C4-2B (cell line): ENCODE measurements at regions not wholly inside any gene's neighbourhood (a gene's known extent, or its start where the extent isn't known, plus 50 kb on each side); places are given as distances from the start of the nearest gene placed in this dataset.
"Not testable (repeated sequence)": the region's sequence is repeated elsewhere in the genome, so short reads cannot be mapped to it uniquely, and the experiment has no call there.

Source experiments
- H3K27ac ChIP-seq: fragments of 450-650 bp; 2 replicates; pipeline ENCODE4 v1.5.1; 2017
- ZFX ChIP-seq: fragments of 450-650 bp; IDR thresholded peaks from 2 replicates; pipeline ENCODE4 v1.6.1; 2017
- TF ChIP-seq, protein P1 (sequence below): fragments of 450-650 bp; conservative IDR thresholded peaks from 2 replicates; pipeline ENCODE4 v1.5.1; 2017; ENCODE audit warnings: mild to moderate bottlenecking

DNA sequence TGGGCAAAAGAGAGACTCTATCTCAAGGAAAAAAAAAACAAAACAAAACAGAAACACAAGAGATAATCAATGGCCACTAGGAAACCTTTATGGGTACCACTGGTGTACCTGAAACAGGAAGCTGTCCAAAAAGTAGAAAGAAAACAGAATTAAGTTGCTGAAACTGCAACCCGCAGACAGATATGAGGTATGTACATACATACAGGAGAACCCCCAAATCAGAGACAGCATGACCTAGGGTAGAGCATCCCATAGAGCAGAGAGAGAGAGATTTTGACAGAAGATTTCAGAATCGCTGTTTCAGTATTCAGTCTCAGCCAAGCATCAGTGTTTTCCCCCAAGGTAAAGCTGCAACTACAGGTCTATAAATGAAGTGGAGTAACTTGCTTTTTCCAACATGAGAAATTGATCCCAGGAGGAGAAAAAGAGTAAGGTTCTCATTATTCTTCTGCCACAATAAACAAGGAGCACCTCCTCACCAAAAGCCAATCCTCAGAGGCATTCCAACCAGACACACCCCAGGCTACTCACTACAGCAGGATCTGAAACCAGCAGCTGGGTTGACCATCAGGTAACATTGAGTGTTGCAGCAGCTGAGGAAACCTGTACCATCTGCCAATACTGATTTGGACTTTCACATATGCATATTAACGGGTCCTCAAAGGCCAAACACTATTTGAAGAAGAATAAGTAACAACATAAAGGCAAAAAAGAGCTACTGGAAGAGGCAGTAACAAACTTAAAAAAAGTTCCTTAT is 630.0 kb downstream of the TAF11L14 start:
- TF ChIP-seq, protein P1, sequence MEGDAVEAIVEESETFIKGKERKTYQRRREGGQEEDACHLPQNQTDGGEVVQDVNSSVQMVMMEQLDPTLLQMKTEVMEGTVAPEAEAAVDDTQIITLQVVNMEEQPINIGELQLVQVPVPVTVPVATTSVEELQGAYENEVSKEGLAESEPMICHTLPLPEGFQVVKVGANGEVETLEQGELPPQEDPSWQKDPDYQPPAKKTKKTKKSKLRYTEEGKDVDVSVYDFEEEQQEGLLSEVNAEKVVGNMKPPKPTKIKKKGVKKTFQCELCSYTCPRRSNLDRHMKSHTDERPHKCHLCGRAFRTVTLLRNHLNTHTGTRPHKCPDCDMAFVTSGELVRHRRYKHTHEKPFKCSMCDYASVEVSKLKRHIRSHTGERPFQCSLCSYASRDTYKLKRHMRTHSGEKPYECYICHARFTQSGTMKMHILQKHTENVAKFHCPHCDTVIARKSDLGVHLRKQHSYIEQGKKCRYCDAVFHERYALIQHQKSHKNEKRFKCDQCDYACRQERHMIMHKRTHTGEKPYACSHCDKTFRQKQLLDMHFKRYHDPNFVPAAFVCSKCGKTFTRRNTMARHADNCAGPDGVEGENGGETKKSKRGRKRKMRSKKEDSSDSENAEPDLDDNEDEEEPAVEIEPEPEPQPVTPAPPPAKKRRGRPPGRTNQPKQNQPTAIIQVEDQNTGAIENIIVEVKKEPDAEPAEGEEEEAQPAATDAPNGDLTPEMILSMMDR, result no peak
- TF ChIP-seq ZFX, result no peak
- H3K27ac ChIP-seq, result no peak overlapping the region

DNA sequence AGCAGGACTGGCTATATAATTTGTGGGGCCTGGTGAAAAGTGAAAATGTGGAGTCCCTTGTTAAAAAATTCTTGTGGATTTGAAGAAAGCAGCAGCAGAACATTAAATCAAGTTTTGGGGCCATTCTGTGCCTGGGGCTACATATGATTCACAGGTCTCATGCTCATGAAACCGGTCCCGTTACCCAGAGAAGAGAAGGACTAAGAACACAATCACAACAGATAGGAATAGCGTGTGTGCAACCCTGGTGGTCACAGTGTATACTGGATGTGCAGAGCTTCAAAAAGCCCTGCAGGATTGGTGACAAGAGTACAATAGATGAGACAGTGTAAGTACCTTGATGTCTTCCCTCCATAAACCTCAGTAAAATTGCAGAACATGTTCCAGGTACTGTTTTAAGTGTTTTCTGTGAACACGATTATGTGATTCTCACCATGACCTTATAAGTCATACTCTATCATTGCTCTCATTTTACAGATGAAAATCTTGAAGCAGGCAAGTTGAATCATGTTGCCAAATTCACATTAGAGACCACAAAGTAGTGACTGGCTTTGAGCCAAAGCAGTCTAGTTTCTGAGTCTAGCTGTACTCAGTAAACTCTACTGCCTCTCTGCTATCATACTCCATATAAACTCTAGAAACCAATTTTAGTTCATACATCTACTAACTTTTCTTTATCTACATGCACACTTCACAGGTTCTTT is 636.5 kb downstream of the TAF11L14 start:
- TF ChIP-seq, protein P1, result no peak; the same call in 1 of the 2 replicates
- no peak for TF ChIP-seq ZFX
- no peak overlapping the region for H3K27ac ChIP-seq

DNA sequence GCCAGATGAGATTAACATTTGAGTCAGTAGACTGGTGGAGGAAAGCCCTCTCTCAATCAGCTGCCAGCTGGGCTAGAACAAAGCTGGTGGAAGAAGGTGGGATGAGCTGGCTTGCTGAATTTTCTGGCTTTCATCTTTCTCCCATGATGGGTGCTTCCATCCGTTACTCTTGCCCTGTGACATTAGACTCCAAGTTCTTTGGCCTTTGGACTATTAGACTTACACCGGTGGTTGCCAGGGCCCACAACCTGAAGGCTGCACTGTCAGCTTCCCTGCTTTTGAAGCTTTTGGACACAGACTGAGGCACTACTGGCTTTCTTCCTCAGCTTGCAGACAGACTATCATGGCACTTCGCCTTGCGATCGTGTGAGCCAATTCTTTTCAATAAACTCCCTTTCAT is 642.7 kb downstream of the TAF11L14 start:
- TF ChIP-seq, protein P1, result no peak
- H3K27ac ChIP-seq, result no peak overlapping the region

DNA sequence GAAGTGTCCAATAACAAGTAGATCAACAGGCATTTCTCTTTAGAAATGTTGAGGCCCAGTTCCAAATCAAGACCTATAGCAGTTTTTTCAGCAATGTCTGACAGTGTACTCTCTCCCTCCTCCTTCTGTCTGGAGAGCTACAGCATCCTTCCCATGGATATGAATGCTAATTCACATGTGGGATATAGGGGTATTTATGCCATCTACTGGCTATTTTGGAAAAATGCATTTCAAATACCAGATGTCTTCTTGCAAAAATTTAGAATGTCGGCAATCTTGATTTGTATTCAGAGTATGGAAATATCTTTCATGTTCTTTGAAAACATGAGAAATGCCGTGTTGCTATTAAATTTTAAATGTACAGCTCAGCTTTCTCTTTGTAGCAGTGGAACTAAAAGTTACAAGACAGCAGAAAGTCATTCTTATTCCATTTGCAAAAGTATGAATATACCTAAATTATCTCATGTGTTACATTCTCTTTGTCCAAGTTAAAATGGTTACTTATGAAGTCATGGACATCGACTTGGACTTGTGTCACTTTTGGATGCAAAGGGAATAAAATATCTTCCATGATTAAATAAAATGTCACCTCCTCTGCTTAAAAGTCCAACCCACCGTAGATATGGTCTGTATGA is 647.8 kb downstream of the TAF11L14 start:
- H3K27ac ChIP-seq, result no peak overlapping the region
- TF ChIP-seq, protein P1, result peak; percentile 78
- TF ChIP-seq ZFX, result no peak

DNA sequence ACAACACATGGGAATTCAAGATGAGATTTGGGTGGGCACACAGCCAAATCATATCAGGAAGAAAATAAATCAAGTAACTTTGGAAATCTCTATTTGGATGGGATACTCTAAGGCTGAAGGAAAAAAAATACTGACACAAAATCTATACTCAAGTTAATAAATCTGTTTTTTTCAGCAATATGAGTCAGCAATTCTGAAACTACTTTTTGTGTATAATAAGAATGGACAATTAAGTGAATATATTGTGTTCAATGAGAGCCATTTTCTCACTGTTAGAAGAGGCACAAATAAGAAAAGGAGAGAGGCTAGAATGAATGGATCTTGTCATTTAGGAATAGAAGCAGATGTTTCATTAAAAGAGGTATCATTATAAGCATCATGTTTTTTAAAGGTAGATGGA is 651.0 kb downstream of the TAF11L14 start:
- H3K27ac ChIP-seq, result no peak overlapping the region
- TF ChIP-seq, protein P1, result no peak
- no peak for TF ChIP-seq ZFX

DNA sequence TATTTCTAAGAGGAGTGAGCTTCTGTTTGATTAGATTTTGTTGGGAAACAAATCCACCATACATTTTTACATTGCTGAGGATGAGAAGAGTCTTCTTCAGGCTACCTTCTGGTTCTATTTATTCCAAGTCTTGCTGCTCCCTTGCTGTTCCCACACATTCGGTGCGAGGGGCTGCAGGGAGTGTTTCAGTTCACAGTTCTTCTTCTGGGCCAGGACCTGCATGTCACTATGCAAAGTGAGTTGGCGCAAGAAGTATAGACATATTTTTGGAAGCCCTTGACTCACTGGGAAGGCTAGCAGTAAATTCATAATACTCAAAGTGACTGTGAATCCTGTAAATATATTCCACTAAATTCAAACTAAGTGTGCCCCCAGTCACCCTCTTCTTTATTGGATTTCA is 657.9 kb downstream of the TAF11L14 start:
- H3K27ac ChIP-seq, result no peak overlapping the region
- no peak for TF ChIP-seq ZFX
- TF ChIP-seq, protein P1, result no peak

DNA sequence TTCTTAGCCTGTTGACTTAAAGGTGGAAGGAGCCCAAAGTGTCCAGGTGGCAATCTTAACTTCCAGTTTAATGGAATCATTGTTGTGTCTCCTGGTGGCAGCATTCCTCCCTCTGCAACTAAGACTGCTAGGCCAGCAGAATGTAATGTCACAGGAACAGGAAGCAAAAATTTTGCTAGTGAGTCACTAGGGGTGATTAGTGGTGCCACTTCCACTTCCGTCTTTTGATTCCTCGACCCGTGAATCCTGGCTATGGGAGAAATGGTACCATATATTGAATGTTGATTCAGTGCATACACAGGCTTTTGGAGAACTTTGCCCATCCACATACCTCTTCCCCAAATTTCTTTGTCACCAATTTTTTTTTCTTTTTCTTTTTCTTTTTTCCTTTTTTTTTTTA is 661.4 kb downstream of the TAF11L14 start:
- not testable (repeated sequence) for H3K27ac ChIP-seq
